ENCODE measurements at regions not wholly inside any gene's neighbourhood (a gene's known extent, or its start where the extent isn't known, plus 50 kb on each side); places are given as distances from the start of the nearest gene placed in this dataset.

DNA sequence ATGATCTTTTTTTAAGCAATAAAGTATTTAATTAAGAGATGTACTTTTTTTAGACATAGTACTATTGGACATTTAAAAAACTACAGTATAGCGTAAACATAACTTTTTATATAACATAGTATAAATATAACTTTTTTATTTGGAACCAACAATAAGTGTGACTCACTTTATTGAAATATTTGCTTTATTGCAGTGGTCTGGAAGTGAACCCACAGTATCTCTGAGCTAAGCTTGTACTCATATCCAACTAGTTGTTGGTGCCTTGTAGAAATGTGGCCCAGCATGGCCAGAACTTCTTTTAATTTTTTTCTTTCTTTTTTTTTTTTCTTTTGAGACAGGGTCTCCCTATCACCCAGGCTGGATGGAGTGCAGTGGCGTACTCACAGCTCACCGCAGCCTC, 61.5 kb upstream of the GALNT10 start:
- no TSS peak for BruUV-seq (replicated peaks)
- intact Hi-C loops (cut with micrococcal nuclease), result no loop called here

GRCh38 chr5:154129921-154130320, 60.6 kb upstream of the GALNT10 start:
- no peak overlapping the region for H3K4me3 Mint-ChIP-seq (ENCODE audit: unreplicated experiment)
- peaks cover 81% of the 10 kb centered on the region for H3K27me3 Mint-ChIP-seq (ENCODE audit: insufficient read depth, unreplicated experiment)
- DNase-seq (ENCODE audit: unreplicated experiment), result no peak
- TF ChIP-seq, protein P1, sequence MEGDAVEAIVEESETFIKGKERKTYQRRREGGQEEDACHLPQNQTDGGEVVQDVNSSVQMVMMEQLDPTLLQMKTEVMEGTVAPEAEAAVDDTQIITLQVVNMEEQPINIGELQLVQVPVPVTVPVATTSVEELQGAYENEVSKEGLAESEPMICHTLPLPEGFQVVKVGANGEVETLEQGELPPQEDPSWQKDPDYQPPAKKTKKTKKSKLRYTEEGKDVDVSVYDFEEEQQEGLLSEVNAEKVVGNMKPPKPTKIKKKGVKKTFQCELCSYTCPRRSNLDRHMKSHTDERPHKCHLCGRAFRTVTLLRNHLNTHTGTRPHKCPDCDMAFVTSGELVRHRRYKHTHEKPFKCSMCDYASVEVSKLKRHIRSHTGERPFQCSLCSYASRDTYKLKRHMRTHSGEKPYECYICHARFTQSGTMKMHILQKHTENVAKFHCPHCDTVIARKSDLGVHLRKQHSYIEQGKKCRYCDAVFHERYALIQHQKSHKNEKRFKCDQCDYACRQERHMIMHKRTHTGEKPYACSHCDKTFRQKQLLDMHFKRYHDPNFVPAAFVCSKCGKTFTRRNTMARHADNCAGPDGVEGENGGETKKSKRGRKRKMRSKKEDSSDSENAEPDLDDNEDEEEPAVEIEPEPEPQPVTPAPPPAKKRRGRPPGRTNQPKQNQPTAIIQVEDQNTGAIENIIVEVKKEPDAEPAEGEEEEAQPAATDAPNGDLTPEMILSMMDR (IDR thresholded peaks at IDR 0.05; ENCODE audit: unreplicated experiment), result no peak
- no TSS peak for BruUV-seq (replicated peaks)
- ChIA-PET CTCF (interaction anchor here (0.6 kb wide), 2 partner anchors 38 to 570 kb away, joined by 4 read pairs; no protein-coding TSS in a partner anchor), POLR2A (no interaction called here)
- H3K9me3 Mint-ChIP-seq (ENCODE audit: unreplicated experiment), result peaks cover 12% of the 10 kb centered on the region
- H3K27ac Mint-ChIP-seq (ENCODE audit: low read depth, unreplicated experiment), result no peak overlapping the region
- intact Hi-C loops (cut with micrococcal nuclease), result no loop called here
- no peaks in the 10 kb centered on the region for H3K36me3 Mint-ChIP-seq (ENCODE audit: insufficient read depth, unreplicated experiment)
- no peaks in the 10 kb centered on the region for H3K4me1 Mint-ChIP-seq (ENCODE audit: insufficient read depth, unreplicated experiment)

More for the DNA sequence above, 61.5 kb upstream of the GALNT10 start:
- TF ChIP-seq, protein P1 (IDR thresholded peaks at IDR 0.05; ENCODE audit: unreplicated experiment), result no peak
- no peaks in the 10 kb centered on the region for H3K4me1 Mint-ChIP-seq (ENCODE audit: insufficient read depth, unreplicated experiment)
- no peak overlapping the region for H3K4me3 Mint-ChIP-seq (ENCODE audit: unreplicated experiment)
- H3K27me3 Mint-ChIP-seq (ENCODE audit: insufficient read depth, unreplicated experiment), result peaks cover 88% of the 10 kb centered on the region
- ChIA-PET POLR2A (no interaction called here), CTCF (interaction anchor here (0.9 kb wide), 1 partner anchor 30 kb away, joined by 3 read pairs; no protein-coding TSS in a partner anchor)
- H3K9me3 Mint-ChIP-seq (ENCODE audit: unreplicated experiment), result peaks cover 15% of the 10 kb centered on the region
- no peak for DNase-seq (ENCODE audit: unreplicated experiment)
- H3K36me3 Mint-ChIP-seq (ENCODE audit: insufficient read depth, unreplicated experiment), result no peaks in the 10 kb centered on the region
- H3K27ac Mint-ChIP-seq (ENCODE audit: low read depth, unreplicated experiment), result no peak overlapping the region

DNA sequence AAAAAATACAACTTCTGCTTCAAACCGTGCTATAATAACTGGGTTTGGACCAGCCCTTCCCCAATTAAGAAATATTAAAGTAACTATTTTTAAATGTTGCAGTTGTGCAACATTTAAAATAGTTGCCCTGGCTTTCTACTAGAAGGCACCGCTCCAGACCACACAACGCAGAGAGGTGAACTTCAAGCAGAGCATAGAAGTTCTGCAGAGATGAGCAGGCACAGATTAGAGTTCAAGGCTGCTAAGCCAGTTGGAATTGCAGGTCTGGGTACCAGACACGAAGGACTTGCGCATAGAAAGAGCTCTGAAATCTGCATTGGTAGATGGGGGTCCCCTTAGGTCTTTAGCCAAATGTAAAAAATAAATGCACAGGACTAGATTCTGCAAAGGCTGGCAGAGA, 58.7 kb upstream of the GALNT10 start:
- Mint-ChIP-seq H3K27ac (ENCODE audit: low read depth, unreplicated experiment) (no peak overlapping the region), H3K4me1 (ENCODE audit: insufficient read depth, unreplicated experiment) (no peaks in the 10 kb centered on the region), H3K27me3 (ENCODE audit: insufficient read depth, unreplicated experiment) (peaks cover 67% of the 10 kb centered on the region), H3K9me3 (ENCODE audit: unreplicated experiment) (peaks cover 3% of the 10 kb centered on the region), H3K4me3 (ENCODE audit: unreplicated experiment) (no peak overlapping the region), H3K36me3 (ENCODE audit: insufficient read depth, unreplicated experiment) (no peaks in the 10 kb centered on the region)
- DNase-seq (ENCODE audit: unreplicated experiment), result no peak
- intact Hi-C loops (cut with micrococcal nuclease), result no loop called here
- CTCF ChIA-PET, result interaction anchor here (0.6 kb wide), 1 partner anchor 451 kb away, joined by 3 read pairs; no protein-coding TSS in a partner anchor
- BruUV-seq (replicated peaks), result no TSS peak
- POLR2A ChIA-PET, result interaction anchor here (0.6 kb wide), 1 partner anchor 145 kb away, joined by 3 read pairs; no protein-coding TSS in a partner anchor
- TF ChIP-seq, protein P1 (IDR thresholded peaks at IDR 0.05; ENCODE audit: unreplicated experiment), result no peak

GRCh38 chr5:154132718-154133307, 57.7 kb upstream of the GALNT10 start:
- Mint-ChIP-seq H3K36me3 (ENCODE audit: insufficient read depth, unreplicated experiment) (no peaks in the 10 kb centered on the region), H3K27ac (ENCODE audit: low read depth, unreplicated experiment) (no peak overlapping the region), H3K4me3 (ENCODE audit: unreplicated experiment) (no peak overlapping the region), H3K4me1 (ENCODE audit: insufficient read depth, unreplicated experiment) (no peaks in the 10 kb centered on the region), H3K9me3 (ENCODE audit: unreplicated experiment) (no peaks in the 10 kb centered on the region), H3K27me3 (ENCODE audit: insufficient read depth, unreplicated experiment) (peaks cover 61% of the 10 kb centered on the region)
- no TSS peak for BruUV-seq (replicated peaks)
- TF ChIP-seq, protein P1 (IDR thresholded peaks at IDR 0.05; ENCODE audit: unreplicated experiment), result no peak
- intact Hi-C loops (cut with micrococcal nuclease), result no loop called here
- no peak for DNase-seq (ENCODE audit: unreplicated experiment)
- CTCF ChIA-PET, result no interaction called here
- POLR2A ChIA-PET, result no interaction called here

All from MCF 10A (cell line).